ENCODE measurements at regions not wholly inside any gene's neighbourhood (a gene's known extent, or its start where the extent isn't known, plus 50 kb on each side); places are given as distances from the start of the nearest gene placed in this dataset.

- TF ChIP-seq EZH2 (IDR thresholded peaks at IDR 0.05; ENCODE audit: low read depth) (no peak), CTCF (conservative IDR thresholded peaks at IDR 0.05) (no peak)
Observed at GRCh38 chr19:28074773-28075172, 1138.2 kb downstream of the UQCRFS1 start.

All from PC-9 (cell line).